Sigmoid colon (tissue), 4 donors: ENCODE measurements at regions not wholly inside any gene's neighbourhood (a gene's known extent, or its start where the extent isn't known, plus 50 kb on each side); places are given as distances from the start of the nearest gene placed in this dataset.

Experiments
- EP300 ChIP-seq, 4 donors: sonication (generic); formaldehyde crosslinking; IDR thresholded peaks; one replicate each; pipeline ENCODE4 v1.6.1; 2017; ENCODE audit warnings: antibody characterized with exemption in 4 of 4
- POLR2AphosphoS5 ChIP-seq, 4 donors: sonication (generic); formaldehyde crosslinking; IDR thresholded peaks; one replicate each; pipeline ENCODE4 v1.6.1; 2017; ENCODE audit warnings: antibody characterized with exemption in 4 of 4
- TF ChIP-seq, protein P1 (sequence below), 4 experiments: fragments of 450-650 bp in 3 of 4; fragments of 200-600 bp in 1 of 4; IDR thresholded peaks; one replicate each; pipeline ENCODE4 v1.5.1; 2016 to 2019; ENCODE audit warnings: antibody characterized with exemption in 4 of 4, mild to moderate bottlenecking in 3 of 4, moderate library complexity in 2 of 4

GRCh38 chr7:119919986-119920385, 353.0 kb upstream of the KCND2 start:
- TF ChIP-seq EP300 (IDR thresholded peaks at IDR 0.05) (no peak), POLR2AphosphoS5 (IDR thresholded peaks at IDR 0.05) (no peak)
- TF ChIP-seq, protein P1, sequence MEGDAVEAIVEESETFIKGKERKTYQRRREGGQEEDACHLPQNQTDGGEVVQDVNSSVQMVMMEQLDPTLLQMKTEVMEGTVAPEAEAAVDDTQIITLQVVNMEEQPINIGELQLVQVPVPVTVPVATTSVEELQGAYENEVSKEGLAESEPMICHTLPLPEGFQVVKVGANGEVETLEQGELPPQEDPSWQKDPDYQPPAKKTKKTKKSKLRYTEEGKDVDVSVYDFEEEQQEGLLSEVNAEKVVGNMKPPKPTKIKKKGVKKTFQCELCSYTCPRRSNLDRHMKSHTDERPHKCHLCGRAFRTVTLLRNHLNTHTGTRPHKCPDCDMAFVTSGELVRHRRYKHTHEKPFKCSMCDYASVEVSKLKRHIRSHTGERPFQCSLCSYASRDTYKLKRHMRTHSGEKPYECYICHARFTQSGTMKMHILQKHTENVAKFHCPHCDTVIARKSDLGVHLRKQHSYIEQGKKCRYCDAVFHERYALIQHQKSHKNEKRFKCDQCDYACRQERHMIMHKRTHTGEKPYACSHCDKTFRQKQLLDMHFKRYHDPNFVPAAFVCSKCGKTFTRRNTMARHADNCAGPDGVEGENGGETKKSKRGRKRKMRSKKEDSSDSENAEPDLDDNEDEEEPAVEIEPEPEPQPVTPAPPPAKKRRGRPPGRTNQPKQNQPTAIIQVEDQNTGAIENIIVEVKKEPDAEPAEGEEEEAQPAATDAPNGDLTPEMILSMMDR (IDR thresholded peaks at IDR 0.05), result no peak
